Lung (tissue), 11 donors: ENCODE measurements at regions not wholly inside any gene's neighbourhood (a gene's known extent, or its start where the extent isn't known, plus 50 kb on each side); places are given as distances from the start of the nearest gene placed in this dataset.

ENCODE experiments used
- ATAC-seq: fragments of 200-7000 bp; cut with Tn5 transposase; one replicate; pipeline ENCODE4 v1.9.1; 2020; ENCODE audit warnings: moderate number of reproducible peaks; ENCODE audit not compliant: insufficient read depth, low FRiP score
- DNase-seq, 3 donors: peaks; one replicate each; pipeline ENCODE4 v3.0.0-alpha.2; 2013 to 2017
- H3K27ac ChIP-seq, 2 donors: one replicate each; pipeline ENCODE4 v1.5.1; 2013; ENCODE audit warnings: mild to moderate bottlenecking in 2 of 2, moderate library complexity in 2 of 2, control low read depth in 1 of 2, inconsistent platforms in 1 of 2, low read depth in 1 of 2, low read length in 1 of 2
- H3K27me3 ChIP-seq, 3 donors: one replicate each; pipeline ENCODE4 v1.5.1; 2013; ENCODE audit warnings: low read length in 2 of 3; ENCODE audit not compliant: control insufficient read depth in 3 of 3, insufficient read depth in 3 of 3
- H3K36me3 ChIP-seq, 4 donors: one replicate each; pipeline ENCODE4 v1.5.1; 2013; ENCODE audit warnings: low read length in 4 of 4, mild to moderate bottlenecking in 1 of 4, moderate library complexity in 1 of 4; ENCODE audit not compliant: control insufficient read depth in 4 of 4, insufficient read depth in 4 of 4
- H3K4me1 ChIP-seq, 5 donors: one replicate each; pipeline ENCODE4 v1.5.1; 2013; ENCODE audit warnings: low read length in 5 of 5, mild to moderate bottlenecking in 2 of 5, moderate library complexity in 1 of 5; ENCODE audit not compliant: control insufficient read depth in 5 of 5, insufficient read depth in 5 of 5
- H3K4me3 ChIP-seq: one replicate; pipeline ENCODE4 v1.5.1; 2013; ENCODE audit warnings: mild to moderate bottlenecking, control low read depth, moderate library complexity
- H3K9ac ChIP-seq, 2 donors: one replicate each; pipeline ENCODE4 v1.5.1; 2013; ENCODE audit warnings: low read length in 2 of 2, control low read depth in 1 of 2; ENCODE audit not compliant: insufficient read depth in 1 of 2
- H3K9me3 ChIP-seq, 4 donors: one replicate each; pipeline ENCODE4 v1.5.1; 2013; ENCODE audit warnings: low read length in 3 of 4, mild to moderate bottlenecking in 1 of 4, moderate library complexity in 1 of 4; ENCODE audit not compliant: control insufficient read depth in 4 of 4, insufficient read depth in 3 of 4
- WGBS, 2 donors: extraction: QIAGEN DNeasy Blood & Tissue Kit; methylation state at CpG; one replicate each; pipeline ENCODE4 v1.1.7; 2013; 5-methylcytosine and 5-hydroxymethylcytosine counted together
- TF ChIP-seq, protein P1 (sequence below): IDR thresholded peaks from 2 replicates; pipeline ENCODE4 v1.5.1; 2012; ENCODE audit warnings: mild to moderate bottlenecking; ENCODE audit errors: control extremely low read depth, extremely low read depth
- donor health status: control.
- donor health status: control.
- donor health status: Bipolar disorder and iron deficiency.
- donor health status: healthy.
- donor health status: DM: yes; HTN: yes; CAD: no.

DNA sequence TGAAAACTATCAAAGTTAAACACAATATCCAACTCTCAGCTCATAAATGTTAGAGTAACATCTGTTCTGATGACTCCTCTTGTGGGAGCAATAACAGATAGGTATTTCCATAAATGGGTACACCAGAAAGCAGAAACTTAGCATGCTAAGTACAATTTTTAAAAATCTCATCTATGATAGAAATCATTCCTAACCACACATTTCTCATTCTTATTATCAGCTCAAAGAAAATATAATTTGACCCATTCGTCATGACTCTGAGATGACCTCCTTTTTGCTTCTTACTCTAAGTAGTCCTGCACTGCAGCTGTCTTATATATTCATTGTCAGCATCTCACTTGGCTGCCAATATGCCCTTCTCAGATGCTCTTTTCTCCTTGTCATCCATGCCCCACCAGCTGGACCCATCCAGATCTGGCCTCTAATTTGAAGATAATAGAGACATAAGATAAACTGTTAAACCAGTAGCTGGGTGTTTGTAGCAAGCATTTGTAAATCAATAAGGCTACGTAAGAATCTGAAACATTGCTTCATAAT is 298.3 kb downstream of the KCNS3 start:
- H3K4me1 ChIP-seq, result peaks cover 0 to 35% (median 4%) of the 10 kb centered on the region in 5 donors
- no peak overlapping the region for H3K4me3 ChIP-seq
- no peaks in the 10 kb centered on the region for H3K9me3 ChIP-seq
- no peak overlapping the region for H3K27ac ChIP-seq
- no peaks in the 10 kb centered on the region for H3K36me3 ChIP-seq
- 80% methylated on average over 2 of the region's 2 CpGs for WGBS, 2 donors
- TF ChIP-seq, protein P1, sequence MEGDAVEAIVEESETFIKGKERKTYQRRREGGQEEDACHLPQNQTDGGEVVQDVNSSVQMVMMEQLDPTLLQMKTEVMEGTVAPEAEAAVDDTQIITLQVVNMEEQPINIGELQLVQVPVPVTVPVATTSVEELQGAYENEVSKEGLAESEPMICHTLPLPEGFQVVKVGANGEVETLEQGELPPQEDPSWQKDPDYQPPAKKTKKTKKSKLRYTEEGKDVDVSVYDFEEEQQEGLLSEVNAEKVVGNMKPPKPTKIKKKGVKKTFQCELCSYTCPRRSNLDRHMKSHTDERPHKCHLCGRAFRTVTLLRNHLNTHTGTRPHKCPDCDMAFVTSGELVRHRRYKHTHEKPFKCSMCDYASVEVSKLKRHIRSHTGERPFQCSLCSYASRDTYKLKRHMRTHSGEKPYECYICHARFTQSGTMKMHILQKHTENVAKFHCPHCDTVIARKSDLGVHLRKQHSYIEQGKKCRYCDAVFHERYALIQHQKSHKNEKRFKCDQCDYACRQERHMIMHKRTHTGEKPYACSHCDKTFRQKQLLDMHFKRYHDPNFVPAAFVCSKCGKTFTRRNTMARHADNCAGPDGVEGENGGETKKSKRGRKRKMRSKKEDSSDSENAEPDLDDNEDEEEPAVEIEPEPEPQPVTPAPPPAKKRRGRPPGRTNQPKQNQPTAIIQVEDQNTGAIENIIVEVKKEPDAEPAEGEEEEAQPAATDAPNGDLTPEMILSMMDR, result no peak
- DNase-seq (no peak), ATAC-seq (no peak)
- H3K27me3 ChIP-seq, result no peaks in the 10 kb centered on the region
- H3K9ac ChIP-seq, result no peak overlapping the region

- peak in 1 of 3 donors; percentile 32 for DNase-seq
- Histone ChIP-seq H3K4me1 (peaks cover 0 to 32% (median 14%) of the 10 kb centered on the region in 5 donors), H3K27ac (no peak overlapping the region), H3K27me3 (no peaks in the 10 kb centered on the region), H3K9ac (no peak overlapping the region), H3K4me3 (no peak overlapping the region), H3K9me3 (no peaks in the 10 kb centered on the region), H3K36me3 (no peaks in the 10 kb centered on the region)
- TF ChIP-seq, protein P1, result no peak
- 70 to 84% methylated on average over 2 of the region's 2 CpGs for WGBS, 2 donors
- no peak for ATAC-seq
These were observed 294.1 kb downstream of the KCNS3 start for GRCh38 chr2:18172607-18173006.

- H3K9me3 ChIP-seq, result no peaks in the 10 kb centered on the region
- no peaks in the 10 kb centered on the region for H3K36me3 ChIP-seq
- peaks cover 0 to 27% (median 14%) of the 10 kb centered on the region in 5 donors for H3K4me1 ChIP-seq
- H3K9ac ChIP-seq, result no peak overlapping the region
- DNase-seq (peak; percentile 37 to 64 (median 57)), ATAC-seq (peak; percentile 56)
- no peak overlapping the region for H3K4me3 ChIP-seq
- H3K27ac ChIP-seq, result peak overlapping the region in 1 of 2 donors; percentile 6
- TF ChIP-seq, protein P1, result no peak
- H3K27me3 ChIP-seq, result no peaks in the 10 kb centered on the region
- 45 to 71% methylated on average over 7 of the region's 7 CpGs for WGBS, 2 donors
These were observed 293.0 kb downstream of the KCNS3 start for GRCh38 chr2:18171191-18172139.
